Hepatocyte (in vitro differentiated cells): ENCODE measurements at regions not wholly inside any gene's neighbourhood (a gene's known extent, or its start where the extent isn't known, plus 50 kb on each side); places are given as distances from the start of the nearest gene placed in this dataset.

Source experiments
- DNase-seq: peaks from one replicate; pipeline ENCODE4 v3.0.0-alpha.2; 2016; ENCODE audit warnings: low spot score
- H2AFZ ChIP-seq: fragments of 200-600 bp; sonication (generic); 2 replicates; pipeline ENCODE4 v1.6.0; 2016; ENCODE audit warnings: antibody characterized with exemption, mild to moderate bottlenecking
- H3K27ac ChIP-seq: fragments of 200-600 bp; sonication (generic); 2 replicates; pipeline ENCODE4 v1.5.1; 2016; ENCODE audit warnings: mild to moderate bottlenecking
- H3K27me3 ChIP-seq: fragments of 200-600 bp; sonication (generic); 2 replicates; pipeline ENCODE4 v1.6.1; 2016
- H3K36me3 ChIP-seq: fragments of 200-600 bp; sonication (generic); replicated peaks from 2 replicates; pipeline ENCODE4 v1.5.1; 2016; ENCODE audit warnings: low read depth; ENCODE audit not compliant: insufficient read depth
- H3K4me1 ChIP-seq: fragments of 200-600 bp; sonication (generic); 2 replicates; pipeline ENCODE4 v1.5.1; 2016; ENCODE audit warnings: mild to moderate bottlenecking, moderate library complexity; ENCODE audit not compliant: insufficient read depth
- H3K4me2 ChIP-seq: fragments of 200-600 bp; sonication (generic); 2 replicates; pipeline ENCODE4 v1.6.0; 2016
- H3K4me3 ChIP-seq: fragments of 200-600 bp; sonication (generic); 2 replicates; pipeline ENCODE4 v1.5.1; 2016; ENCODE audit warnings: mild to moderate bottlenecking
- H3K79me2 ChIP-seq: fragments of 200-600 bp; sonication (generic); 2 replicates; pipeline ENCODE4 v1.6.0; 2017; ENCODE audit warnings: mild to moderate bottlenecking
- H3K9me2 ChIP-seq: fragments of 200-600 bp; sonication (generic); replicated peaks from 2 replicates; pipeline ENCODE4 v1.6.0; 2017; ENCODE audit warnings: mild to moderate bottlenecking; ENCODE audit not compliant: insufficient read depth
- H3K9me3 ChIP-seq: fragments of 200-600 bp; sonication (generic); 2 replicates; pipeline ENCODE4 v1.5.1; 2016; ENCODE audit warnings: low read depth, mild to moderate bottlenecking
- H4K20me1 ChIP-seq: fragments of 200-600 bp; sonication (generic); 2 replicates; pipeline ENCODE4 v1.6.0; 2016; ENCODE audit warnings: mild to moderate bottlenecking; ENCODE audit not compliant: insufficient read depth, poor library complexity, severe bottlenecking
- EZH2 ChIP-seq: fragments of 200-600 bp; sonication (generic); IDR thresholded peaks from 2 replicates; pipeline ENCODE4 v1.6.1; 2016; ENCODE audit warnings: antibody characterized with exemption, mild to moderate bottlenecking, borderline replicate concordance
- EZH2phosphoT487 ChIP-seq: fragments of 200-600 bp; sonication (generic); IDR thresholded peaks from one replicate; pipeline ENCODE4 v1.6.1; 2018; ENCODE audit warnings: antibody characterized with exemption, mild to moderate bottlenecking, low read depth, moderate library complexity; ENCODE audit not compliant: unreplicated experiment, severe bottlenecking
- WGBS: methylation state at CpG from one replicate; pipeline ENCODE4 v1.1.6; 2016; ENCODE audit warnings: low lambda C conversion rate; ENCODE audit errors: missing lambda C conversion rate; 5-methylcytosine and 5-hydroxymethylcytosine counted together
- TF ChIP-seq, protein P1 (sequence below): fragments of 200-600 bp; sonication (generic); IDR thresholded peaks from 2 replicates; pipeline ENCODE4 v1.5.1; 2016; ENCODE audit warnings: antibody characterized with exemption, mild to moderate bottlenecking; ENCODE audit not compliant: poor library complexity

DNA sequence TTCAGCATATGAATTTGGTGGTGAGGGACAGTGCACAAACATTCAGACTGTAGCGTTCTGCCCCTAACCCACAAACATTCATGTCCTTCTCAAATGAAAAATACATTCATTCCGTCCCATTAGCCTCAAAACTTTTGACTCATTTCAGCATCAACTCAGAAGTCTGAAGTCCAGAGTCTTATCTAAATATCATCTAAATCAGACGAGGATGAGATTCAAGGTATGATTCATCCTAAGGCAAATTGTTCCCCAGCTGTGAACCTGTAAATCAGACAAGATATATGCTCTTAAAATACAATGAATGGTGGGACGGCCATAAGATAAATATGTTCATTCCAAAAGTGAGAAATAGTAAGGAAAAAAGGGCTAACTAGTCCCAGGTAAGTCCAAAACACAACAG, 1195.6 kb upstream of the ADGRL4 start:
- no peak overlapping the region for H3K27ac ChIP-seq
- DNase-seq: no peak
- no peaks in the 10 kb centered on the region for H3K36me3 ChIP-seq
- no peaks in the 10 kb centered on the region for H3K9me3 ChIP-seq
- WGBS: 70% methylated on average over 4 of the region's 4 CpGs
- H3K27me3 ChIP-seq: no peaks in the 10 kb centered on the region
- peaks cover 10% of the 10 kb centered on the region for H3K4me1 ChIP-seq
- no peak overlapping the region for H2AFZ ChIP-seq
- H3K79me2 ChIP-seq: no peaks in the 10 kb centered on the region
- H4K20me1 ChIP-seq: no peaks in the 10 kb centered on the region
- no peaks in the 10 kb centered on the region for H3K9me2 ChIP-seq
- TF ChIP-seq, protein P1, sequence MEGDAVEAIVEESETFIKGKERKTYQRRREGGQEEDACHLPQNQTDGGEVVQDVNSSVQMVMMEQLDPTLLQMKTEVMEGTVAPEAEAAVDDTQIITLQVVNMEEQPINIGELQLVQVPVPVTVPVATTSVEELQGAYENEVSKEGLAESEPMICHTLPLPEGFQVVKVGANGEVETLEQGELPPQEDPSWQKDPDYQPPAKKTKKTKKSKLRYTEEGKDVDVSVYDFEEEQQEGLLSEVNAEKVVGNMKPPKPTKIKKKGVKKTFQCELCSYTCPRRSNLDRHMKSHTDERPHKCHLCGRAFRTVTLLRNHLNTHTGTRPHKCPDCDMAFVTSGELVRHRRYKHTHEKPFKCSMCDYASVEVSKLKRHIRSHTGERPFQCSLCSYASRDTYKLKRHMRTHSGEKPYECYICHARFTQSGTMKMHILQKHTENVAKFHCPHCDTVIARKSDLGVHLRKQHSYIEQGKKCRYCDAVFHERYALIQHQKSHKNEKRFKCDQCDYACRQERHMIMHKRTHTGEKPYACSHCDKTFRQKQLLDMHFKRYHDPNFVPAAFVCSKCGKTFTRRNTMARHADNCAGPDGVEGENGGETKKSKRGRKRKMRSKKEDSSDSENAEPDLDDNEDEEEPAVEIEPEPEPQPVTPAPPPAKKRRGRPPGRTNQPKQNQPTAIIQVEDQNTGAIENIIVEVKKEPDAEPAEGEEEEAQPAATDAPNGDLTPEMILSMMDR: no peak
- no peak for TF ChIP-seq EZH2
- TF ChIP-seq EZH2phosphoT487: no peak
- no peak overlapping the region for H3K4me3 ChIP-seq
- peak overlapping the region; percentile 6 for H3K4me2 ChIP-seq

DNA sequence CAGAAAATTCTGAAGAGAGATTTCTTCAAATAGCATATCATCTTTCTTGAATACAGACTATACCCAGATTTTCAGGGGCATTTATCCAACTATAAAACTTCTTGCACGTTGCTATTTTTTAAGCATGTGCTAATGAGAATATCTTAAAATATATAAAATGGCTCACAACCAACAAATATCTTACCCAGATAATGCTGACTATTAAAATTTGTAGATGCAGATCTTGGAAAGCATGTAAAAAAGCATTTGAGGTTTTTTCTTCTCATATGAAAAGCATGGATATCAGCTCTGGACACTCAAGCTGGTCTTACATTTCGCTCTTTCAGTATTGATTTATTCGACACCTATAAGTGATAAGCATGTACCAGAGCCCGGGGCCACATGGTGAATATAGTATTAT, 1187.7 kb upstream of the ADGRL4 start:
- WGBS: 91% methylated on average over 4 of the region's 4 CpGs
- no peaks in the 10 kb centered on the region for H3K4me1 ChIP-seq
- H4K20me1 ChIP-seq: no peaks in the 10 kb centered on the region
- no peaks in the 10 kb centered on the region for H3K9me3 ChIP-seq
- H3K9me2 ChIP-seq: no peaks in the 10 kb centered on the region
- H3K27me3 ChIP-seq: no peaks in the 10 kb centered on the region
- no peak overlapping the region for H3K27ac ChIP-seq
- TF ChIP-seq, protein P1: no peak
- TF ChIP-seq EZH2 (no peak), EZH2phosphoT487 (no peak)
- no peak overlapping the region for H2AFZ ChIP-seq
- no peaks in the 10 kb centered on the region for H3K36me3 ChIP-seq
- H3K4me2 ChIP-seq: no peak overlapping the region
- no peak for DNase-seq
- no peak overlapping the region for H3K4me3 ChIP-seq
- H3K79me2 ChIP-seq: no peaks in the 10 kb centered on the region

DNA sequence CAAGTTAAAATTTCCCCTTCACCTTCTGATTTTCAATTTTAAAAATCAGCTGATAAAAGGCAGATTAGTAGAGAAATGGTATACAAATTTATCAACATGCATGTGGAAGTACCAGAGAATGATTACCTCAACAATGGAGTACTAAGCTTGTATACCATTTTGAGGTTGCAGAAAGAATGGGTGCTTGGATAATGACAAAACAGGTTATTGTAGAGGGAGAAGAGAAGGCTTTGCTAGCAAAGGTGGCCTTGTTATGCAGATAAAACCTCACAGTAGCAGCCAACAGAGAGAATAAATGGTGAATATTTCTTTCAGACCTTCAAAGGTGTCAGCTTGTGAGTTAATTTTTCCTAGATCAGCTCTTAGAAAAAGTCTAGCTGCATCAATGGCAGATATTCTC, 1174.9 kb upstream of the ADGRL4 start:
- no peaks in the 10 kb centered on the region for H4K20me1 ChIP-seq
- H3K36me3 ChIP-seq: no peaks in the 10 kb centered on the region
- no peak for DNase-seq
- no peak for TF ChIP-seq EZH2phosphoT487
- TF ChIP-seq EZH2: no peak
- TF ChIP-seq, protein P1: no peak
- H3K79me2 ChIP-seq: no peaks in the 10 kb centered on the region
- H3K4me1 ChIP-seq: no peaks in the 10 kb centered on the region
- H3K9me3 ChIP-seq: no peaks in the 10 kb centered on the region
- no peak overlapping the region for H3K27ac ChIP-seq
- H2AFZ ChIP-seq: no peak overlapping the region
- H3K27me3 ChIP-seq: no peaks in the 10 kb centered on the region
- H3K4me2 ChIP-seq: no peak overlapping the region
- H3K9me2 ChIP-seq: no peaks in the 10 kb centered on the region
- no peak overlapping the region for H3K4me3 ChIP-seq

DNA sequence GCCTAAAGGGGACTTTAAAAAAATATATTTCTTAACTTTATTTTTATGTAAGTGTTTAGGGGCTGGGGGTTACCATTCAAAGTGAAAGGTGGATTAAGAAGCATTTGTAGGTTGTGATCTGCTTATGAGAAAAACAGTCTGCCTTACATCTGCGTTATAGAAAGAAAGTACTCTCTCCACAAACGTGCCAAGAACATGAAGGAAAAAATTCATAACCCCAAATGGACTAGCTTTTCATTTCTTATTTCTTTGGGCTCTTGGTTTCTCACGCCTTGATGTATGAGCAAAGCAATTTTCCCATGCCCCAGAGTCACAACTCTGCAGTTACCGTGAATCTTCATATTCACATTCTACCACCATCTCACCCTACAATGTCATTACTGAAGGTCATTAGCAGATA, 1165.1 kb upstream of the ADGRL4 start:
- Histone ChIP-seq H4K20me1 (no peaks in the 10 kb centered on the region), H3K36me3 (no peaks in the 10 kb centered on the region), H3K4me1 (no peaks in the 10 kb centered on the region), H3K4me3 (no peak overlapping the region), H3K27ac (no peak overlapping the region), H3K9me2 (no peaks in the 10 kb centered on the region), H3K4me2 (no peak overlapping the region), H2AFZ (no peak overlapping the region), H3K9me3 (no peaks in the 10 kb centered on the region), H3K27me3 (no peaks in the 10 kb centered on the region), H3K79me2 (no peaks in the 10 kb centered on the region)
- no peak for DNase-seq
- 83% methylated on average over 4 of the region's 4 CpGs for WGBS
- TF ChIP-seq, protein P1: no peak
- TF ChIP-seq EZH2phosphoT487 (no peak), EZH2 (no peak)
